Pancreas (tissue), 10 donors: ENCODE measurements at regions not wholly inside any gene's neighbourhood (a gene's known extent, or its start where the extent isn't known, plus 50 kb on each side); places are given as distances from the start of the nearest gene placed in this dataset.
A peak's percentile ranks its signal among the peaks of the same experiment; 100 is the strongest.

Experiments used
- ATAC-seq, 4 donors: fragments of 200-7000 bp; cut with Tn5 transposase; one replicate each; pipeline versions ENCODE4 v1.8.0 to v1.9.1; 2020; ENCODE audit warnings: mild to moderate bottlenecking in 4 of 4, moderate library complexity in 4 of 4
- DNase-seq, 6 donors: peaks; one replicate each; pipeline ENCODE4 v3.0.0-alpha.2; 2020
- FAIRE-seq: peaks from 2 replicates; lab custom pipeline; 2012; peaks lifted over from hg19 to GRCh38; lab: Jason Lieb, UNC
- H3K27ac ChIP-seq, 4 donors: fragments of 200-600 bp; sonication (generic); 1 replicate in 3 of 4; 2 replicates in 1 of 4; pipeline versions ENCODE4 v1.5.0 to v1.8.0; 2020
- H3K27me3 ChIP-seq, 4 donors: fragments of 200-600 bp; one replicate each; pipeline ENCODE4 v1.8.0; 2021
- H3K36me3 ChIP-seq, 3 donors: fragments of 200-600 bp; sonication (generic) in 1 of 3; one replicate each; pipeline versions ENCODE4 v1.5.0 to v1.8.0; 2020 to 2021
- H3K4me1 ChIP-seq, 3 donors: fragments of 200-600 bp; one replicate each; pipeline ENCODE4 v1.8.0; 2021
- H3K4me3 ChIP-seq, 4 donors: fragments of 200-600 bp; sonication (generic) in 2 of 4; one replicate each; pipeline versions ENCODE4 v1.5.0 to v1.8.0; 2020 to 2021
- H3K9me3 ChIP-seq, 4 donors: fragments of 200-600 bp; one replicate each; pipeline ENCODE4 v1.8.0; 2021
- WGBS, 2 donors: extraction: QIAGEN DNeasy Blood & Tissue Kit; methylation state at CpG; one replicate each; pipeline ENCODE4 v1.1.7; 2013; 5-methylcytosine and 5-hydroxymethylcytosine counted together
- intact Hi-C, 3 donors: fragments of 100-400 bp; cut with DNase I; formaldehyde crosslinking; loops; one replicate each; pipeline versions ENCODE4 v1.11.1 to v1.14.2; 2022
- TF ChIP-seq, protein P1 (sequence below), 4 donors: fragments of 200-600 bp; sonication (generic) in 3 of 4; IDR thresholded peaks; one replicate each; pipeline versions ENCODE4 v1.5.0 to v1.8.0; 2021; ENCODE audit warnings: antibody characterized with exemption in 4 of 4
- donor health status: healthy with polysubstance abuse.
- donor health status: DM: no; HTN: no; CAD: no; lungs with moderate emphysema.
- donor health status: DM: no; HTN: no; CAD: no.
- donor health status: control.
- donor health status: control.
- donor health status: Bipolar disorder and iron deficiency.
- donor health status: DM: yes; HTN: yes; CAD: no.
- donor health status: DM: no; HTN: no; CAD: no.
- donor health status: DM: no; HTN: no; CAD: no.
- donor health status: DM: yes; HTN: yes; CAD: no.

DNA sequence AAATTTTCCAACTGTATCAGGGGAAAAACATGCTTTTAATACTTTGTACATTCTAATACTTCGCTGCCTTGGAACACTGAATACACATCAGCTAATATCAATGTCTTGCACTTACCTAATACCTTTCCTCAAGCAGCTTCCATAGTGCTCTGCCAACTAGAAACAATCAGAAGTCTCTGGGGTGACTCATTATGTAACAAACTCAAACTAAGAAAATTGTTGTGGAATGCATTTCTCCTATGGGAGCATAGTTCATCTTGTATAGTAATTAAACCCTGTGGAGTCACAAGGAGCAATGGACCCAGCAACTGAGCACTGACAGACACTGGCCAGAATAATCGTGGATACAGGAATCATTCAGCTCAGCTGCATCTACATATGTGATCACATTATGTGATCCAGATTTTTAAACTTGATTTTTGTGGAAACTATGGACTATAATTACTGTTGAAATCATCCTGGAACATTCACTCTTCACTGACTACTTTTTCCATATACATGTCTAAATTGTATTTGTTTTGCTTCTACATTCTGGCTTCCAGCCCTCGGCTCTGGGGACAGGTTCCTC lies 496.9 kb downstream of the TMA16 start:
- H3K4me3 ChIP-seq = no peak overlapping the region
- no peak overlapping the region for H3K27ac ChIP-seq
- DNase-seq = no peak
- TF ChIP-seq, protein P1, sequence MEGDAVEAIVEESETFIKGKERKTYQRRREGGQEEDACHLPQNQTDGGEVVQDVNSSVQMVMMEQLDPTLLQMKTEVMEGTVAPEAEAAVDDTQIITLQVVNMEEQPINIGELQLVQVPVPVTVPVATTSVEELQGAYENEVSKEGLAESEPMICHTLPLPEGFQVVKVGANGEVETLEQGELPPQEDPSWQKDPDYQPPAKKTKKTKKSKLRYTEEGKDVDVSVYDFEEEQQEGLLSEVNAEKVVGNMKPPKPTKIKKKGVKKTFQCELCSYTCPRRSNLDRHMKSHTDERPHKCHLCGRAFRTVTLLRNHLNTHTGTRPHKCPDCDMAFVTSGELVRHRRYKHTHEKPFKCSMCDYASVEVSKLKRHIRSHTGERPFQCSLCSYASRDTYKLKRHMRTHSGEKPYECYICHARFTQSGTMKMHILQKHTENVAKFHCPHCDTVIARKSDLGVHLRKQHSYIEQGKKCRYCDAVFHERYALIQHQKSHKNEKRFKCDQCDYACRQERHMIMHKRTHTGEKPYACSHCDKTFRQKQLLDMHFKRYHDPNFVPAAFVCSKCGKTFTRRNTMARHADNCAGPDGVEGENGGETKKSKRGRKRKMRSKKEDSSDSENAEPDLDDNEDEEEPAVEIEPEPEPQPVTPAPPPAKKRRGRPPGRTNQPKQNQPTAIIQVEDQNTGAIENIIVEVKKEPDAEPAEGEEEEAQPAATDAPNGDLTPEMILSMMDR (IDR thresholded peaks at IDR 0.05) = no peak
- H3K9me3 ChIP-seq = no peaks in the 10 kb centered on the region
- intact Hi-C loops = no loop called here
- no peaks in the 10 kb centered on the region for H3K27me3 ChIP-seq
- FAIRE-seq = no peak
- no peaks in the 10 kb centered on the region for H3K36me3 ChIP-seq
- WGBS, 2 donors = 41 to 56% methylated on average over 3 of the region's 3 CpGs
- H3K4me1 ChIP-seq = no peaks in the 10 kb centered on the region
- no peak for ATAC-seq

DNA sequence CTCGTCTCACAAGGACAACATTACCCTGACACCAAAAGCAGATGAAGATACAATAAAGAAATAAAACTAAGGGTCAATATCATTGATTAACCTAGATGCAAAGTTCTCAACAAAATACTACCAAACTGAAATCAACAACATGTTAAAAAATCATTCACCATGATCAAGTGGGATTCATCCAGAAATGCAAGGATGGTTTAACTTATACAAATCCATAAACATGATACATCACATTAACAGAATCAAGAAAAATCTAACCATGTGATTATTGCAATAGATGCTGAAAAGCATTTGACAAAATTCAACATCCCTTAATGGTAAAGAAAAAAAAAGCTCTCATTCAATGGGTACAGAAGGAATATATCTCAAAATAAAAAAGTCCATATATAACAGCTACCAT lies 514.9 kb downstream of the TMA16 start:
- Histone ChIP-seq H3K36me3 (no peaks in the 10 kb centered on the region), H3K27me3 (no peaks in the 10 kb centered on the region), H3K27ac (no peak overlapping the region), H3K4me1 (no peaks in the 10 kb centered on the region), H3K9me3 (no peaks in the 10 kb centered on the region), H3K4me3 (no peak overlapping the region)
- FAIRE-seq = no peak
- ATAC-seq = no peak
- intact Hi-C loops = no loop called here
- no peak for DNase-seq
- WGBS, 2 donors = 41 to 55% methylated on average over 1 of the region's 1 CpG
- TF ChIP-seq, protein P1 (IDR thresholded peaks at IDR 0.05) = no peak

DNA sequence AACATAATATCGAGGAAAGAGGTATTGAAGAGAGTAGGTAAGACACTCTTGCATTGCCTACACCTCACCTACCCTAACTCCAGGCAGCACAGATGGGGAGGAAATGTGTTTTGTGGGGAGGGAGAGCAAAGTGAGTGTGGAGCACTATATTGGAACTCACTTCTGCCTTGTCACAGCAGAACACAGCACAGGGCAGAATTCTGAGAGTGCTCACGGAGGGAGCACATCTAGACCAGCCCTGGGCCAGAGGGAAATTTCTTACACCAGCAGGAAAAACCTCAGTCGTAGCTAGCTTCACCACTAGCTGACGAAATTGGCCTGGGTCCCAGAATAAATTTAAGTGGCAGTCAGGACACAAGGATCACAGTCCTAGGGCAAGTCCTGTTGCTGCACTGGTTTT lies 517.3 kb downstream of the TMA16 start:
- no peak overlapping the region for H3K27ac ChIP-seq
- intact Hi-C loops = no loop called here
- WGBS, 2 donors = 36 to 45% methylated on average over 4 of the region's 4 CpGs
- ATAC-seq (no peak), DNase-seq (no peak), FAIRE-seq (no peak)
- no peaks in the 10 kb centered on the region for H3K27me3 ChIP-seq
- H3K9me3 ChIP-seq = no peaks in the 10 kb centered on the region
- H3K36me3 ChIP-seq = no peaks in the 10 kb centered on the region
- no peak overlapping the region for H3K4me3 ChIP-seq
- H3K4me1 ChIP-seq = no peaks in the 10 kb centered on the region
- TF ChIP-seq, protein P1 (IDR thresholded peaks at IDR 0.05) = no peak

DNA sequence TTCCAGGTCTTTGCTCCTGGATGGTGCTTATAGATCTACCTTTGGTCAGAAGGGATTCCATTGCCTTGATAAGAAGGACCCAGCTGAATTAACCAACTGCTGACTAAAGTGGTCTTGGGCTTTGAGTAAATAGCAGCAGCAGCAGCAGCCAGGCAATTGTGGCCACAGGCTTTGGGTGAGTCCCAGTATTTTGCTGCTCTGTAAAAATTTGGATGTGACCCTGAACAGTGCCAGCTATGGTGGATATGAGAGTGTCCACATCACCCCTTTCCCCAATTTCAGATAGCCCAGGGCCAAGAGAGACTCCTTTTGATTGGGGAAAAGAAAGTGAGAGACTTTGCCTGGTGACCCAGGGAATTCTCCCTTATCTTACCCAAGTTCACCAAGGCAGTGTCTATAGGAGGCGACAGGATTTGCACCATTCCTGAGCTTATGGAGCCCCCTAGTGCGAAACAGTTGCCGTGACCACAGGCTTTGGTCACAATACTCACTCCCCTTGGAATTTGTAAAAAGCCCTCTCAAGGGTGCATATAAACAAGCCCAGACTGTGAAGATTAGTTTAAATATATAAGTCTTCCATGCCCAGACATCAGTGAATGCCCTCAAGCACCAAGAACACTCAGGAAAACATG lies 518.0 kb downstream of the TMA16 start:
- H3K27me3 ChIP-seq = no peaks in the 10 kb centered on the region
- no peak overlapping the region for H3K4me3 ChIP-seq
- intact Hi-C loops = no loop called here
- H3K4me1 ChIP-seq = no peaks in the 10 kb centered on the region
- no peaks in the 10 kb centered on the region for H3K9me3 ChIP-seq
- FAIRE-seq = no peak
- 3 to 4% methylated on average over 3 of the region's 3 CpGs for WGBS, 2 donors
- no peak overlapping the region for H3K27ac ChIP-seq
- no peak for DNase-seq
- ATAC-seq = peak in 3 of 4 donors; percentile 47 to 58 (median 51)
- no peaks in the 10 kb centered on the region for H3K36me3 ChIP-seq
- TF ChIP-seq, protein P1 (IDR thresholded peaks at IDR 0.05) = no peak

DNA sequence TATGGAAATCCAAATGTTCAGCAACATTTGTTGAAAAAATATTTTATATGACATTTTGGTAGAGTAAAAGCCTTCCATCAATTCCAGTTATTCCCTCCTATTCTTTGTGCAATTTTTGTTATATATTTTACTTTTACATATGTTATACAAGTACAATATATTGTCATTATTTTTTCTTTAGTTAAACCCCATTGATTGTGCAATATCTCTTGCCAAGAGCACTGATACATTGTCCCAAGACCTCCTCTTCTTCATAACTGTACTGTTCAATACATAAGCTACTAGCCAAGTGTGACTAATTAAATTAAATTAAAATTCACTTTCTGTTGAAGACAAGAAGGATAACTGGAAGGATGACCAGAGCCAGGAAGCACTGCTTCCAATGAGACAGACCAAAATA lies 527.5 kb downstream of the TMA16 start:
- H3K9me3 ChIP-seq = no peaks in the 10 kb centered on the region
- no peak for FAIRE-seq
- TF ChIP-seq, protein P1 (IDR thresholded peaks at IDR 0.05) = no peak
- DNase-seq = no peak
- intact Hi-C loops = no loop called here
- no peaks in the 10 kb centered on the region for H3K36me3 ChIP-seq
- H3K27me3 ChIP-seq = no peaks in the 10 kb centered on the region
- no peaks in the 10 kb centered on the region for H3K4me1 ChIP-seq
- H3K27ac ChIP-seq = no peak overlapping the region
- no peak overlapping the region for H3K4me3 ChIP-seq
- ATAC-seq = no peak
